ENCODE measurements at regions not wholly inside any gene's neighbourhood (a gene's known extent, or its start where the extent isn't known, plus 50 kb on each side); places are given as distances from the start of the nearest gene placed in this dataset.

GRCh38 chr9:87120610-87121009, 173.3 kb upstream of the GAS1 start:
- TF ChIP-seq EZH2phosphoT487 (IDR thresholded peaks at IDR 0.05; ENCODE audit: insufficient read depth, low read depth): no peak
- TF ChIP-seq EZH2 (IDR thresholded peaks at IDR 0.05; ENCODE audit: insufficient read depth, poor library complexity, severe bottlenecking): no peak
